HG02623 (cell line): ENCODE measurements at regions not wholly inside any gene's neighbourhood (a gene's known extent, or its start where the extent isn't known, plus 50 kb on each side); places are given as distances from the start of the nearest gene placed in this dataset.

Source experiments
- ATAC-seq: cut with Tn5 transposase; IDR thresholded peaks from one replicate; pipeline ENCODE4 v1.9.1; 2021; ENCODE audit warnings: moderate library complexity; ENCODE audit not compliant: unreplicated experiment

DNA sequence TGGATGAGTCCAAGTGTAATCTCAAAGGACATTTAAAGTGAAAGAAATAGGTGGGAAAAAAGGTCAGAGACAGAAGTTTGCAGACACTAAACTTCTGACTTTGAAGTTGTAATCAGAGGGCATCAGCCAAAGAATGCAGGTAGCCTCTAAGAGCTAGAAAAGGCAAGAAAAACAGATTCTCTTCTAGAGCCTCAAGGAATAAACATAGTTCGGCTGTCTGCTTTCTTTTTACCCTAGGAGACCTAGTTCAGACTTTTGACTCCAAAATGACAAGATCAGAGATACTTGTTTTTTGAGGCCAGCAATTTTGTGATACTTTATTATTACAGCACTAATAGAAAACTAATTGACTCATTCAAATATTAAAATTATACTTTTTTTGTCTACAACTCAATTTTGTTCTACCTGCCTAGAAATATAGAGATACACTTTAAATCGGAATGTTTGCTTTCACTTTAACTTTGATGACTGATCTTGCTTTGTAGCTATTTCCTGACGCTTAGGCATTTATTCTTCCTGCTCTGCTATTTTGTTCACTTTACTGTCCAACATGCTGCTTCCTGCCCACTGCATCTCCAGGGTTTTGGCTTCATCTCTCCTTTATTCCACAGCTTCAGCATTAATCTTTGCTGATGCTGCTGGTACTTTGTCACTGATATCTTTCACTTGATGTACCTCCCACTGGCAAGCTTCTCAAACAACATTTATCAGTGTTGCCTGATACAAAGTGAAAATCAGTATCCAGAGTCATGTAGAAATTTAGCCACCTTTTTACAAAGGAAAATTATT lies 272.5 kb downstream of the DSEL start:
- ATAC-seq, result peak; percentile 40

DNA sequence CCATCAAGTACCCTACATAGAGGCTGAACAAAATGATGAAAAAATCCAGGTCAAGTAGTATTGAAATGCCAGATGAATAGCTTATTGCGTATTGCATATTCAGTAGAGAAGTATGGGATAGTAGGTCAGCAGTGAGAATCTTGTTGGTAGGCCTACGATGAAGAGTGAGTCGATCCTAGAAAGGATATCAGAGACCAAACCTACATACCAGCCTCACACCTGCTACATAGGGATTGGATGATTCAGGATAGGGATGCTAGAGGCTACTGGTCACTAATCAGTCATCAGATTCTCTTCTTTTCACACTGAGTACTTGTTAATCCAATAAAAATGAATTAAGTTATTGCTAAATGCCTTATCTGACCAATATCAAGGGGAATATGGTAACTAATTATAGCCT lies 274.5 kb downstream of the DSEL start:
- no peak for ATAC-seq

DNA sequence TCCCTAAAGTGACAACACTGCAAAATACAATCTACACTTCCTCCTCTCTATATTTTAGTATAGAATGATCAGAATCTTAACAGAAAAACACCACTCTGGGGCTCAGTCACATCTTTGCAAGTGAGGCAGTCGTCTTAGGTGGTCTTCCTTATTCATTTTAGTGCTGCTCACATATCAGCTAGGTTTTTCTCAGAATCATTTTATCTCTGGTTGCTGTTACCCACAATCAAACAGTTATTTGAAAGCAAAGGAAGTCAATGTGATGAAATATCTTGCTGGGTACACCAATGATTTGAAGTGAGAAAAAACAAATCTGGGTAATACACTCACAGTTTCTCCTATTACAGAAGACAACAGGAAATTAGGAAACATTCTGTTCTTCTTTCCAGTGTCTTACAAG lies 275.2 kb downstream of the DSEL start:
- ATAC-seq, result no peak

DNA sequence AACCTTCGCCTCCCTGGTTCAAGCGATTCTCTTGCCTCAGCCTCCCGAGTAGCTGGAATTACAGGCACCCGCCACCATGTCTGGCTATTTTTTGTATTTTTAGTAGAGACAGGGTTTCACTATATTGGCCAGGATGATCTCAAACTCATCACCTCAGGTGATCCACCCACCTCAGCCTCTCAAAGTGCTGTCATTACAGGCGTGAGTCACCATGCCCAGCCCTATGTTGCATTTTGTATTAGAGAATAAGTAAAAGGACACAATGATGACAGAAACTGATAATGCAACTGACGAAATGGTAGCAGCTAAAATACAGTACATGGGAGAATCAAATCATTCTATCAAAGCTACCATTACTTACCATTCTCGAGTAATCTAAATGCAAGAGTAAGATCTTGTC lies 276.7 kb downstream of the DSEL start:
- no peak for ATAC-seq

DNA sequence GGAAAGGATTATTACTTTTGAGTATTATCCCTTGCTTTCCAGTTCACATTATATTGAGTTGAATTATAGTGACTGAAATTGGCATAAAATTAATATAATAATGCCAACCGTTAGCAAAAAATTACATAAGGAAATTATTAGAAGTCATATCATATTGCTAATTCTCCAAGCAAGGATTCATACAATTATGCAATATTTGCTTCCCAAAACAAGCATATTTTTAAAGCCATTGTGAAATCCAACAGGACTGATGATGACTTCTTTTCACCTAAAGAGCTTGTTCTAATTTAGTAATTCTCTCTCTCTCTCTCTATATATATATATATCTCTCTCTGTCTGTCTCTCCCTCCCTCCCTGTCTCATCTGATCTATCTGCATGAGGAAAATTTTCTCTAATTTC lies 283.5 kb downstream of the DSEL start:
- no peak for ATAC-seq

DNA sequence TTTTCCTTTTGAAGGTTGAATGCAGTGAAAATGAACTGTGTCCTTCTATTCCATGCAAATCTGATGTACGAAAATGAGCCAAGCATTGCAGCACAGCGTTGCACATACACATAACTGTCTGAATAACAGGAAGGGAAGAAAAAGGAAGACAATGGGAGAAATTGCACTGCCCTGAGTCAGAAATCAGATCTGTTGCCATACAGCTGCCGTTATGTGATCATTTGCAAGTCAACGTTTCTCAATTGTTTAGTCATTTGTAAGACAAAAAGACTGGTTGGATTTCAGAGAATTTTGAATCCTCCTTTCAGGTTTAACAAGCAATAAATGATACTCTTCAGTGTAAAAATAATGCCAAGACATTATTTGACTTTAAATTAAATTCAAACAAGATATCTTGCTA lies 284.1 kb downstream of the DSEL start:
- no peak for ATAC-seq

DNA sequence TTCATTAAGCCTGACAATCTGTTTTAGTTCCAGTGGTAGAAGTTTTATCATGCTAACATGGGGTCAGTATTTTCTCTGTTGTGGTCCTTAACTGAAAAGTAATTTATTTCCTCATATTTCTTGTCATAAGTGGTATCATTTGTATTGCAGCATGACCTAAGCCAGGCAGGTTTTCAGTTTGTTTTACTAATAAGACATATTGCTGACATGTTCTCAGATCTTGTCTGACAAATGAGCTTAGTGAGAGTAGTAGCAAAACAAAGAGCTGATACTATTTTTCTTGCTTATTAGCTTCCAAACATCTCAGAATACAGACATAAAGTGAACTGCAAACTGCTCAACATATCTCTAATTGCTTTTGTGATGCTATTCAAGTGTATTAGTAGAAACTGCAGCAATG lies 293.6 kb downstream of the DSEL start:
- no peak for ATAC-seq

DNA sequence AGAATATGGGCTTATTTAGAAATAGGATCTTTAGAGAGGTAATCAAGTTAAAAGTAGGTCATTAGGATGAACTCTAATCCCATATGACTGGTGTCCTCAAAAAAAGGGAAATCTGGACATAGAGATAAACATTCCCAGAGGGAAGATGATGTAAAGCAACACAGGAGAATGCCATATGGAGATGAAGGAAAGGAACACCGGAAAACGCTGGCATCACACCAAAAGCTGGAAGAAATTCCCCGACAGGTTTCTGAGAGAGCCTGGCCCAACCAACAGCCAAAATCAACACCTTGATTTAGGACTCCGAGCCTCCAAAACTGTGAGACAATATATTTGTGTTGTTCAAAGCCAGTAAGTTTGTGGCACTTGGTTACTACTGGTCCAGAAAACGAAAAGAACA lies 296.7 kb downstream of the DSEL start:
- no peak for ATAC-seq

DNA sequence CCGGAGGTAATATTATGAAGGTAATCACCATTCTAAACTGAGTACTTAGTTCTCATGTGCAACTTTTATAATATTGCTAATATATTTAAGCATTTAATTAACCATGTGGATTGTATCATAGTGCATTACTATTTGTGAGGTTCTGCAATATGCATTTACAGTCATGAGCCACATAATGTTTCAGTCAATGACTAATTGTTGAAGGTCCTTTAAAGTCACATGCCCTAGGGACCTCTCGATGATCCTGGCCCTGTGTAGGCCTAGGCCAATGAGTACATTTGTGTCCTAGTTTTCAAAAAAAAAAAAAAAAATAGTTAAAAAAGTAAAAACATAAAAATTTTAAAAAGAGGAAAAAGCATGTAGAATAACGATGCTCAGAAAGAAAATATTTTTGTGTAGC lies 298.0 kb downstream of the DSEL start:
- ATAC-seq, result no peak

DNA sequence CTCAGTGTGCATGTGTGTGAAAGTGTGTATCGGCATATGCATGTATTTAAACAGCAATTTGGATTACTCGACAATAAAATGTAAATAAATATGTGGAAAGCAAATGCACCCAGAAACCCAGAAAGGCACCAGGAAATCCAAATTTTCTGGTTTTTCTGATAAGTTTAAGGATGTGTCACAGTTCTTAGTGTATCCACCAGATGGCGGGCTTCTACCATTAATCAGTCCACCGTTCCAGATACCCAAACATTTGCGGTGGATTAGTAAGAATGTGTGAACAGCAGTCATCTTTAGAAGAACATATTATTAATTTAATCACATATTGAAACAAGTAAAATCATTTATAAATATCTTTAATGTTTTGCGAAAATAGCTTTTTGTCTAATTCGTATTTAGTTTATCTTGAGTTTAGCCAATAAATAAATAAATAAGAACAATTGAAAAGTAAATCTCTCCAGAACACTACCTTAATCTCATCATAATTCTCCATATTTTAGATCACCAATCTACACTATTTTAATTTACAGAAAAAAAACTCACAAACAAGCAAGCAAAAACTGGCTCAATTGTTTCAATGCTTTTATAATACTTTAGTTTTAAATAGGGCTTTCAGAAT lies 298.9 kb downstream of the DSEL start:
- peak; percentile 92 for ATAC-seq

DNA sequence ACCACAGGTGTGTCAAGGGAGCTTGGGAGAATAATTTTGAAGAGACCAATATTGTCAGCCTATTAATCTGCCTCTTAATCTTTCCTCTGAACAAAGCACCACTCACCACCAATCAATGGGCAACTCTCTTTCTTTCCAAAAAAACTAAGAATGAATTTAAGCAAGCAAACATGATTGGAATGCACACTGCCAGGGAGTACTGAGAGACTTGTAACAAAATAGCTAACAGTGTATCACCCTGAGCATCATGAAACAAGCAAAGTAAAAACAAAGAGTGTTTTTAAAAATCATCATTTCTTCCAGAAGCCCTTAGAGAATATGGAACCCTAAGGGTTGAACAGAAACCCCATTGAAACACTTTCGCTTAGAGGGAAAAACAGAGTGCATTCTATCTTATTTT lies 299.7 kb downstream of the DSEL start:
- ATAC-seq, result no peak

DNA sequence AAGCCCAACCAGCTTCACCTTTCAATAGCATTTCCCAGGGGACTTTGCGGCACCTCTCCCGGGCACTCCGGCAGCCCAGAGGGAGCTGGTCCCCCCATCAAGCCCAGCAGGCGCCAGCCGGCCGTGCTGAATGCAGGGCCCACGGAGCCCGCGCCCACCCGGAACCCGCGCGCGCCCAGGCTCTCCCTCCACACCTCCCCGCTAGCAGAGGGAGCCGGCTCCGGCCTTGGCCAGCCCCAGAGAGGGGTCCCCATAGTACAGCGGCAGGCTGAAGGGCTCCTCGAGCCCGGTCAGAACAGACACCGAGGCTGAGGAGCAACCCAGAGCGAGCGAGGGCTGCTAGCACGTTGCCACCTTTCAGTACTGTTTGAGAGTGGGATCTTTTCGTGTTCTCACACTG lies 300.8 kb downstream of the DSEL start:
- ATAC-seq, result no peak

DNA sequence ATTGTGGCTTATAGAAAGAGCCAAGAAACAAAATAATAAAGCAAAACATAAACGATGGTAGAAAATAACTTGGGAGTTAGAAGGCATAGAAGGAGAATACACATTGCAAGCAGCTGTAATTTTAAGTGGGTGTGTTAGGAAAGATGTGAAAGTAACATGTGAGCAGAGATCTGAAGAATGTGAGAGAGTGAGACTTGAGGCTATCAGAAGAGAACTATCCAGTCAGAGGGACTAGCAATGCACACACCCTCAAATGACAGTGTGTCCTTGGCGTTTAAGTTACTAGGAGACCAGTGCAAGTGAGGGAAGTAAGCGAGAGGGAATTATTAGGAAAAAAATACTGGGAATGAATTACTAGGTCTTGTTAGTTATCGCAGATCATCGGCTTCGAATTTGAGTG lies 304.9 kb downstream of the DSEL start:
- ATAC-seq, result no peak

DNA sequence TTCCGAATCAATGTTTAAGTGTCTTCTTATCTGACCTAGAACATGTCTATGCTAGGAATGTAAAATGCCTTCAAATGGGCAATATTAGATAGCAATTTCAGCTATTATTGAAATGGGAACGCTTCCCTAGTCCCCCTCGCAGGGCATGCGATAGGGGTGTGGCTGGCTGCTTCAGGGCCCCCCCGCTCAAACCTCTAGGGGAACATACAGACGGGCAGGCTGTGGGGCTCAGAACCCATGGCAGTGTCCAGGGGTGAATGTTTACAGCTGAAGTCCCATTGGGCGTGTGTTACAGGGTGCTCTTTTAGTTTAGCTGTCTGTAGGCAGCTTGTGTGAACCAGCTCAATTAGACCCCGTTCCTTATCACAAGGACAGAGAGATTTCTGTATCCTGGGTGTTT lies 315.9 kb downstream of the DSEL start:
- ATAC-seq, result no peak

DNA sequence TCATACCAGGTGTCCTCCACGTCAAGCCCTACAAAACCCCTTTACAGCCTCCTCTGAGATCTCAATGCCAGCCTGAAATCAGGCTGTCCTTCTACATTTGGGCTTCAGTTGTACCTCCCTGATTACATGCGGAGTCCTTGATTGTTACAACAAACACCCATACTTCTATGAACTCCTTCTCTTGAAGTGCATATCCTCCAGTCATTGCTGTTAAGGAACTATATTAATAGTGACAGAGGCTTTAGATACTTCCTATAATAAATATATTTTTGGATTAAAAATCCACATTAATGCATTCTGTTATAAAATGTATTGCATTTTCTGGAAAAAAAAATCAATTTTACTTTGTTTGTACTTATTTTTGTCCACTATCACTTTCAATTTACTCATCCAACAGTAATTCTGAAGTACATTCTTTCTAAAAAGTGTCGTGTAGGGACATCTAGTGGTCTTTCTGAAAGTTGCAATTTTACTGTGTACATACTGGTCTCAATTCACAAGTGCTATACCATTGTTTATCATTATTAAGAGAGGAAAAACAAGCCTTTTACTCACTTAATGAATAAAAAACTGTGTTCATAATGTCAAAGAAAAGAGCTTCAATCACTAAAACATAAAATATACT lies 316.4 kb downstream of the DSEL start:
- peak; percentile 95 for ATAC-seq

DNA sequence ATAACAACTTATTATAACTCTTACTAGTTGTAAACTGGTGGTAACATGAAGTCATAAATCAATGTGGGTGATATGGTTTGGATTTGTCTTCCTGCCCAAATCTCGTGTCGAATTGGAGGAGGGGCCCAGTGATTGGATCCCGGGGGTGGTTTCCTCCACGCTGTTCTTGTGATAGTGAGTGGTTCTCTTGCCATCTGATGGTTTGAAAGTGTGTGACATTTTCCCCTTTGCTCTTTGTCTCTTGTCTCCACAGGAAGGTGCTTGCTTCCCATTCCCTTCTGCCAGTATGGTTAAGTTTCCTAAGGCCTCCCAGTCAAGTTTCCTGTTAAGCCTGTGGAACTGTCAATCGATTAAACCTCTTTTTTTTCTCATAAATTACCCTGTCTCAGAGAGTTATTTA lies 321.6 kb downstream of the DSEL start:
- no peak for ATAC-seq

DNA sequence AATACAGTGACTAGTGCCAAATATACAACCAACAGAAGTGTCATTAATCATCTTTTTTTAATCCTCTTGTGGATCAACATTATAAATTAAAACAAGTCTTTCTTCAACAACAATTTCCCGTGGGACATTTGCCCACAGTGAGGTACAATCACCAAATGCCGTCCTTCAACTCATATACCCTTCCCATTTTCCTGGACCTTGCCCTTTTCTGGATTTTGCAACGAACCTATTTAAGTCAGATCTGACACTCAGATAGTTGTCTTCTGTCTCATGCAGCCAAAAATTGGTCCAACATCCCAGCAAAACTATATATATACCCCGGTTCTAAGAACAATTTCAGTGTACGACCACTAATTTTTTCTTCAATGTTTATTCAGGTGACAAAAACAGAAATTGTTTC lies 324.0 kb downstream of the DSEL start:
- ATAC-seq, result no peak

DNA sequence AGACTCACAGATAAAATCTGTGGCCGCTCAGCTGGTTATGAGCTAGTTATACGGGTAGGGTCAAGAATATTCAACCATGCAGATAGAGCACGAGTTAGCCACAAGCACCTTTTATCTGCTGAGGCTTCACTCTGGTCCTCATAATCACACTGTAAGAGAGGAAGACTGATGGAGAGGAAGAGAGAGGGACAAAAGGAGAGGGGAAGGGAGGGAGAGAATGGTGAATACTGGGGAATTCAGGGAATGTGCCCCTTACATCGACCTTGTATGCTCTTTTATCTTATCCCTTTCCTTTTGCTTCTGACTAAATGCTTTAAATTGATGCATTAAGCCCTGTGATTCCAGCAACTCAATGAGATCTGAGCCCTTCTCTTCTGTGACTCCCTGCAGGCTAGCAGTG lies 333.1 kb downstream of the DSEL start:
- no peak for ATAC-seq

DNA sequence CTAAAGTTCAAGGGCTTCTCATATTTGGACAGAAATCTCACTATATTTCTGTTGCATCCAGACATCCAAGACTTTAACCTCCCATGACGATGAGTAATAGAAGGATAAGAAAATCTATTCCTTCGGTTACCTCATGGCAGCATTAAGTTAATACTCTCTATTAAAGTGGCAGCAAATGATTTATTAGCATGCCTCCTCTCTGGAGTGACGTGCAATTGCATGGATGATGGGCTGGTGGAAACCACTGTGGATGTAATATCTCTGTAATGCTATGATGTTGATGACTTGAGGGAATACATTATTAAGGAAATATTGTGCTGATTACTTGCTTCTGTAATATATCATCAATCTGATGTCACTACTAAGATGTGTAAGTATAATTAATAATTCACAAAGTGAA lies 336.8 kb downstream of the DSEL start:
- no peak for ATAC-seq

DNA sequence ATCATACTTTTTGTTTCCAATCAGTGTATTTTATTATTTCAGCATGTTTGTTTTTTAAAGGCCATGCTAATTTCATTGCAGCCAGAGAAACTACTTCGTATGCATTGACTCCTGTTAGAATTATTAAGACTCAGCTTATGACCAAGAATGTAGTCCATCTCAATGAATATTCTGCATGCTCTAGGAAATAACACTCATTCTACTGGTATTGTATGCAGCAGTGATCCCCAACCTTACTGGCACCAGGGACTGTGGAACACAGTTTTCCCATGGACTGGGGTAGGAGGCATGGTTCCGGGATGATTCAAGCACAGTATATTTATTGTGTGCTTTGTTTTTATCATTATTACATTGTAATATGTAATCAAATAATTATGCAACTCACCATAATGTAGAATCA lies 356.9 kb downstream of the DSEL start:
- ATAC-seq, result no peak

DNA sequence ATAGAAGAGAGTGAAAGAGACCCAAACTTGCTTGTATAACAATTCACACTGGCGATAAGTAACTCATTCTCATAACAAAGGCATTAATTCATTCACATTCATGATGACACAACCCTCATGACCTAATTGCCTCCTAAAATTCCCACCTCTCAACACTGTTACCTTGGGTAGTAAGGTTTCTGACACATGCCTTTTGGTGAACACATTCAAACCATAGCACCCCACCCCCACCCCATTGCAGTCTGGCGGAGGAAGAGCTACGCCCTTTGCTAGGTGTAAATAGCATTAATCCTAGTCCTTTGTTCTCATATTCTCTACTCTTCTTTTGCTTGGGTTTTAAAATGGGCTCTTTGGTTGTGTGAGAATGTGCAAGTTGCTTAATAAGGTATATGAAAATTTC lies 361.5 kb downstream of the DSEL start:
- no peak for ATAC-seq

DNA sequence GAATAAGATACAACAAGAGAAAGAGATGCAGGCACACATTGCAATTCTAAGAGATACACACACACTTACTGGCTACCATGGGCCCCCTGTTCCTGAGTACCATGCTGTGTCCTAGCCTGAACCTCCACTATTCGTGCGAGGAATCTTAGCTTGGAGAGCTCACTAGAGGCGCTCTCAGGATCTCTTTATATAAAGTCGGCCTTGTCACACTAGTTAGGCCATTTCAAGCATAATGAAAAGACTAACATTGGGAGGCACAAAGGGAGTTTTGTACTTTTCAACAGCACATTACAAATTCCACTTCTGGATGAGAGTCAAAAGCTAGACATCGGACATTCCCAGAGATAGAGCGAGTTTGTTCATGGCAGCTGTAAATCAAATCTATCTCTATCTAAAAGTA lies 365.2 kb downstream of the DSEL start:
- ATAC-seq, result no peak
